B cell (primary cell): ENCODE measurements at regions not wholly inside any gene's neighbourhood (a gene's known extent, or its start where the extent isn't known, plus 50 kb on each side); places are given as distances from the start of the nearest gene placed in this dataset.
A peak's percentile ranks its signal among the peaks of the same experiment; 100 is the strongest.
"Not testable (repeated sequence)": the region's sequence is repeated elsewhere in the genome, so short reads cannot be mapped to it uniquely, and the experiment has no call there.

Experiments used
- ATAC-seq: fragments of 200-7000 bp; cut with Tn5 transposase; one replicate; pipeline ENCODE4 v1.10.0; 2021; ENCODE audit warnings: low read depth, mild to moderate bottlenecking, moderate number of reproducible peaks, moderate library complexity
- CTCF ChIA-PET: fragments of 350-600 bp; sonication (Branson Sonifier 250); formaldehyde crosslinking; loops from one replicate; lab custom pipeline; 2021; ENCODE audit warnings: antibody characterized with exemption, inconsistent platforms; lab: Charles Lee
- POLR2A ChIA-PET: fragments of 350-600 bp; sonication (Branson Sonifier 250); formaldehyde crosslinking; loops from one replicate; lab custom pipeline; 2021; ENCODE audit warnings: antibody characterized with exemption; lab: Charles Lee
- DNase-seq: peaks from one replicate; pipeline ENCODE4 v3.0.0; 2013
- H2AFZ ChIP-seq: 2 replicates; pipeline ENCODE4 v1.6.1; 2012; ENCODE audit warnings: mild to moderate bottlenecking, low read depth, low read length; ENCODE audit not compliant: insufficient read depth, poor library complexity, severe bottlenecking
- H3K27ac ChIP-seq, 2 donors: 1 replicate in 1 of 2; 2 replicates in 1 of 2; pipeline ENCODE4 v1.5.1; 2012 to 2013; ENCODE audit warnings: low read length in 2 of 2, mild to moderate bottlenecking in 2 of 2, moderate library complexity in 1 of 2
- H3K27me3 ChIP-seq, 4 experiments: fragments of 200-600 bp in 1 of 4; sonication (generic) in 1 of 4; replicated peaks in 1 of 4; 1 replicate in 2 of 4; 2 replicates in 2 of 4; pipeline versions ENCODE4 v1.6.1 to v1.7.0; 2013 to 2016; ENCODE audit warnings: low read length in 3 of 4, mild to moderate bottlenecking in 2 of 4, mixed read lengths in 1 of 4, moderate library complexity in 1 of 4; ENCODE audit not compliant: insufficient read depth in 4 of 4, control insufficient read depth in 3 of 4; ENCODE audit errors: control extremely low read depth in 1 of 4
- H3K36me3 ChIP-seq, 2 experiments: replicated peaks in 1 of 2; 1 replicate in 1 of 2; 2 replicates in 1 of 2; pipeline versions ENCODE4 v1.6.1 to v1.7.1; 2013; ENCODE audit warnings: low read length in 1 of 2; ENCODE audit not compliant: insufficient read depth in 2 of 2, control insufficient read depth in 1 of 2; ENCODE audit errors: control extremely low read depth in 1 of 2, extremely low read depth in 1 of 2
- H3K4me1 ChIP-seq, 2 donors: fragments of 200-600 bp in 1 of 2; sonication (generic) in 1 of 2; 1 replicate in 1 of 2; 2 replicates in 1 of 2; pipeline versions ENCODE4 v1.5.1 to v1.6.1; 2013 to 2017; ENCODE audit warnings: low read length in 2 of 2; ENCODE audit not compliant: control insufficient read depth in 2 of 2, insufficient read depth in 2 of 2
- H3K4me2 ChIP-seq: replicated peaks from 2 replicates; pipeline ENCODE3; 2012; ENCODE audit warnings: mild to moderate bottlenecking, low read depth, low read length; ENCODE audit not compliant: poor library complexity, severe bottlenecking
- H3K4me3 ChIP-seq, 5 experiments: fragments of 200-600 bp in 1 of 5; sonication (generic) in 1 of 5; 1 replicate in 3 of 5; 2 replicates in 2 of 5; pipeline versions ENCODE4 v1.5.1 to v1.7.0; 2011 to 2016; ENCODE audit warnings: low read length in 4 of 5, mild to moderate bottlenecking in 4 of 5, low read depth in 2 of 5, control low read depth in 1 of 5, moderate library complexity in 1 of 5; ENCODE audit not compliant: insufficient read depth in 1 of 5; ENCODE audit errors: control extremely low read depth in 1 of 5, extremely low read depth in 1 of 5
- H3K79me2 ChIP-seq: fragments of 200-600 bp; sonication (generic); one replicate; pipeline ENCODE4 v1.6.0; 2016; ENCODE audit warnings: low read length; ENCODE audit not compliant: control insufficient read depth, insufficient read depth
- H3K9ac ChIP-seq: fragments of 200-600 bp; sonication (generic); 2 replicates; pipeline ENCODE4 v1.6.1; 2017; ENCODE audit warnings: mild to moderate bottlenecking, low read length, moderate library complexity
- H3K9me3 ChIP-seq, 3 donors: one replicate each; pipeline versions ENCODE4 v1.6.1 to v1.7.1; 2013; ENCODE audit warnings: low read length in 2 of 3; ENCODE audit not compliant: control insufficient read depth in 2 of 3, insufficient read depth in 1 of 3; ENCODE audit errors: control extremely low read depth in 1 of 3
- H4K20me1 ChIP-seq: 2 replicates; pipeline ENCODE4 v1.6.0; 2012; ENCODE audit warnings: mild to moderate bottlenecking, low read length; ENCODE audit not compliant: insufficient read depth, control insufficient read depth, poor library complexity, severe bottlenecking
- H3K27ac Mint-ChIP-seq: one replicate; pipeline ENCODE4 v1.8.0; 2021; ENCODE audit warnings: mixed read lengths
- H3K27me3 Mint-ChIP-seq: one replicate; pipeline ENCODE4 v1.8.0; 2021; ENCODE audit warnings: mixed read lengths
- H3K4me1 Mint-ChIP-seq: one replicate; pipeline ENCODE4 v1.8.0; 2021; ENCODE audit warnings: mixed read lengths
- H3K4me3 Mint-ChIP-seq: one replicate; pipeline ENCODE4 v1.8.0; 2021; ENCODE audit warnings: mixed read lengths
- H3K9me3 Mint-ChIP-seq: one replicate; pipeline ENCODE4 v1.8.0; 2022; ENCODE audit warnings: mixed read lengths; ENCODE audit not compliant: insufficient read depth
- EZH2 ChIP-seq: IDR thresholded peaks from 2 replicates; pipeline ENCODE4 v1.6.1; 2012; ENCODE audit warnings: borderline replicate concordance, low read depth, mild to moderate bottlenecking, moderate library complexity, low read length; ENCODE audit not compliant: insufficient read depth, poor library complexity, severe bottlenecking
- WGBS: methylation state at CpG from one replicate; pipeline ENCODE4 v1.1.5; 2013; ENCODE audit warnings: missing lambda C conversion rate; ENCODE audit not compliant: insufficient coverage; 5-methylcytosine and 5-hydroxymethylcytosine counted together
- intact Hi-C: fragments of 100-400 bp; cut with micrococcal nuclease; formaldehyde crosslinking; loops from one replicate; pipeline ENCODE4 v1.10.0; 2022
- TF ChIP-seq, protein P1 (sequence below): fragments of 200-600 bp; IDR thresholded peaks from one replicate; pipeline ENCODE4 v1.8.0; 2022; ENCODE audit warnings: antibody characterized with exemption, mild to moderate bottlenecking

DNA sequence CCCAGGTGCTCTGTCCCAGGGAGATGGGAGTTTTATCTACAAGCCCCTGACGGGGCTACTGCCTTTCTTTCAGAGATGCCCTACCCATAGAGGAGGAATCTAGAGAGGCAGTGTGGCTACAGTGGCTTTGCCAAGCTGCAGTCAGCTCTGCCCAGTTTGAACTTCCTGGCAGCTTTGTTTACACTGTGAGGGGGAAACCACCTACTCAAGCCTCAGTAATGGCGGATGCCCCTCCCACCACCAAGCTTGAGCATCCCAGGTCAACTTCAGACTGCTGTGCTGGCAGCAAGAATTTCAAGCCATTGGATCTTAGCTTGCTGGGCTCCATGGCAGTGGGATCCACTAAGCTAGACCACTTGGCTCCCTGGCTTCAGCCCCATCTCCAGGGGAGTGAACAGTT lies 53.1 kb upstream of the TMEM252 start:
- H3K4me3 Mint-ChIP-seq = peak overlapping the region; percentile 23
- H3K36me3 ChIP-seq, intact Hi-C loops, H3K79me2 ChIP-seq, H4K20me1 ChIP-seq, H3K27me3 ChIP-seq, ATAC-seq, POLR2A ChIA-PET, H3K9me3 Mint-ChIP-seq, H3K27me3 Mint-ChIP-seq: not testable (repeated sequence)
- peak overlapping the region; percentile 37 for H3K9ac ChIP-seq
- 20% methylated on average over 1 of the region's 2 CpGs for WGBS
- peak overlapping the region; percentile 67 for H3K27ac Mint-ChIP-seq
- peak overlapping the region; percentile 42 for H3K4me2 ChIP-seq
- peaks cover 59% of the 10 kb centered on the region for H3K4me1 Mint-ChIP-seq
- peak overlapping the region; percentile 32 for H2AFZ ChIP-seq
- peak; percentile 31 for DNase-seq
- CTCF ChIA-PET = interaction anchor here (0.6 to 1.6 kb wide), 10 partner anchors 8 to 496 kb away, joined by 3 to 6 read pairs (median 3); a partner anchor contains a TSS
- H3K27ac ChIP-seq = peak overlapping the region; percentile 24 to 54
- H3K4me1 ChIP-seq = peaks cover 47 to 51% of the 10 kb centered on the region in 2 donors
- H3K9me3 ChIP-seq = peaks cover 0 to 21% (median 3%) of the 10 kb centered on the region in 3 donors
- H3K4me3 ChIP-seq = peak overlapping the region in 1 of 5 experiments; percentile 44

DNA sequence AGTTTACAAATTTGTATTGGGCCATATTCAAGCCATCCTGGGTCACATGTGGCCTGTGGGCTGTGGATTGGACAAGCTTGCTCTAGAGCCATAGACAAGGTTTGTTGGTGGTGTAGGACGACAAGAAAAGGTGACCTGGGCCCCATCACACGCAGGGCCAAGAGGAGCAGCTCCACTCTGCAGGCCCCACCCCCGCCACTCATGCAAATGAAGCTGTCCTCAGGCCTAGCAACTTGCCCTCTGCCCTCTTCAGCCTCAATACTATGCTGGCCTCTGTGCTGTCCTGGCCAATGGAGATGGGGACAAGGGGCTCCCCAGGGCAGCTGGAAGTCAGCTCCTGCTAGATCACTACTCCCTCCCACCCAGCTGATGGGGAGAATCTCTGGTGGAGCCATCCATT lies 55.2 kb upstream of the TMEM252 start:
- TF ChIP-seq, protein P1, sequence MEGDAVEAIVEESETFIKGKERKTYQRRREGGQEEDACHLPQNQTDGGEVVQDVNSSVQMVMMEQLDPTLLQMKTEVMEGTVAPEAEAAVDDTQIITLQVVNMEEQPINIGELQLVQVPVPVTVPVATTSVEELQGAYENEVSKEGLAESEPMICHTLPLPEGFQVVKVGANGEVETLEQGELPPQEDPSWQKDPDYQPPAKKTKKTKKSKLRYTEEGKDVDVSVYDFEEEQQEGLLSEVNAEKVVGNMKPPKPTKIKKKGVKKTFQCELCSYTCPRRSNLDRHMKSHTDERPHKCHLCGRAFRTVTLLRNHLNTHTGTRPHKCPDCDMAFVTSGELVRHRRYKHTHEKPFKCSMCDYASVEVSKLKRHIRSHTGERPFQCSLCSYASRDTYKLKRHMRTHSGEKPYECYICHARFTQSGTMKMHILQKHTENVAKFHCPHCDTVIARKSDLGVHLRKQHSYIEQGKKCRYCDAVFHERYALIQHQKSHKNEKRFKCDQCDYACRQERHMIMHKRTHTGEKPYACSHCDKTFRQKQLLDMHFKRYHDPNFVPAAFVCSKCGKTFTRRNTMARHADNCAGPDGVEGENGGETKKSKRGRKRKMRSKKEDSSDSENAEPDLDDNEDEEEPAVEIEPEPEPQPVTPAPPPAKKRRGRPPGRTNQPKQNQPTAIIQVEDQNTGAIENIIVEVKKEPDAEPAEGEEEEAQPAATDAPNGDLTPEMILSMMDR = no peak
- no peak for TF ChIP-seq EZH2
- Mint-ChIP-seq H3K27me3 (no peaks in the 10 kb centered on the region), H3K4me1 (peaks cover 51% of the 10 kb centered on the region), H3K4me3 (no peak overlapping the region), H3K9me3 (peaks cover 2% of the 10 kb centered on the region), H3K27ac (peak overlapping the region; percentile 10)
- CTCF ChIA-PET = interaction anchor here (0.6 to 1.3 kb wide), 4 partner anchors 41 to 249 kb away, joined by 3 to 6 read pairs (median 4); no protein-coding TSS in a partner anchor
- 86% methylated on average over 3 of the region's 3 CpGs for WGBS
- no peak overlapping the region for H3K27ac ChIP-seq
- H3K79me2 ChIP-seq = no peaks in the 10 kb centered on the region
- no peaks in the 10 kb centered on the region for H3K36me3 ChIP-seq
- no peak for ATAC-seq
- peaks cover 47 to 51% of the 10 kb centered on the region in 2 donors for H3K4me1 ChIP-seq
- H3K4me2 ChIP-seq = no peak overlapping the region
- intact Hi-C loops = loop anchor here (5.0 kb wide), 1 partner anchor 41 kb away; no protein-coding TSS in a partner anchor
- no peaks in the 10 kb centered on the region for H4K20me1 ChIP-seq
- no peak overlapping the region for H3K4me3 ChIP-seq
- POLR2A ChIA-PET = interaction anchor here (0.6 kb wide), 1 partner anchor 46 kb away, joined by 4 read pairs; no protein-coding TSS in a partner anchor
- DNase-seq = no peak
- H3K9ac ChIP-seq = no peak overlapping the region
- H3K9me3 ChIP-seq = peaks cover 0 to 21% (median 3%) of the 10 kb centered on the region in 3 donors
- H2AFZ ChIP-seq = no peak overlapping the region
- no peaks in the 10 kb centered on the region for H3K27me3 ChIP-seq
